Right lobe of liver (tissue), 4 donors: ENCODE measurements at regions not wholly inside any gene's neighbourhood (a gene's known extent, or its start where the extent isn't known, plus 50 kb on each side); places are given as distances from the start of the nearest gene placed in this dataset.

Experiments
- CTCF ChIP-seq, 4 donors: fragments of 200-600 bp in 3 of 4; fragments of 450-650 bp in 1 of 4; IDR thresholded peaks; one replicate each; pipeline versions ENCODE4 v1.5.1 to v1.8.0; 2016 to 2022; ENCODE audit warnings: antibody characterized with exemption in 4 of 4, mild to moderate bottlenecking in 2 of 4
- POLR2A ChIP-seq: fragments of 450-650 bp; IDR thresholded peaks from one replicate; pipeline ENCODE4 v1.6.1; 2017; ENCODE audit warnings: antibody characterized with exemption, mild to moderate bottlenecking
- donor health status: DM: no; HTN: no; CAD: no.
- donor health status: DM: no; HTN: no; CAD: no.
- donor health status: DM: no; HTN: yes; CAD: no.

- no peak for TF ChIP-seq POLR2A
- TF ChIP-seq CTCF (IDR thresholded peaks at IDR 0.05), result no peak
These were observed 623.6 kb upstream of the TENM3 start for GRCh38 chr4:181619651-181620050.
